H9 (cell line): ENCODE measurements at regions not wholly inside any gene's neighbourhood (a gene's known extent, or its start where the extent isn't known, plus 50 kb on each side); places are given as distances from the start of the nearest gene placed in this dataset.

Experiments
- DNase-seq: peaks from one replicate; pipeline ENCODE4 v3.0.0-alpha.2; 2017
- H2AFZ ChIP-seq: one replicate; pipeline ENCODE4 v1.6.1; 2013; ENCODE audit warnings: mild to moderate bottlenecking, low read length, control low read depth, moderate library complexity
- H2AK5ac ChIP-seq: 2 replicates; pipeline ENCODE4 v1.6.1; 2013; ENCODE audit warnings: low read length, control low read depth, mixed read lengths; ENCODE audit not compliant: insufficient read length
- H2BK120ac ChIP-seq: one replicate; pipeline ENCODE4 v1.6.1; 2013; ENCODE audit warnings: low read depth, mild to moderate bottlenecking, low read length, control low read depth, inconsistent platforms; ENCODE audit not compliant: poor library complexity, severe bottlenecking
- H2BK12ac ChIP-seq: 2 replicates; pipeline ENCODE4 v1.6.1; 2013; ENCODE audit warnings: low read length, control low read depth, mixed read lengths, low read depth; ENCODE audit not compliant: insufficient read length
- H2BK15ac ChIP-seq: 2 replicates; pipeline ENCODE4 v1.6.1; 2013; ENCODE audit warnings: low read depth, low read length, control low read depth
- H2BK20ac ChIP-seq: one replicate; pipeline ENCODE4 v1.6.1; 2013; ENCODE audit warnings: low read depth, mild to moderate bottlenecking, low read length, control low read depth, inconsistent platforms; ENCODE audit not compliant: poor library complexity, severe bottlenecking
- H2BK5ac ChIP-seq: 2 replicates; pipeline ENCODE4 v1.6.1; 2013; ENCODE audit warnings: low read length, control low read depth, mixed read lengths; ENCODE audit not compliant: insufficient read length
- H3K14ac ChIP-seq: 2 replicates; pipeline ENCODE4 v1.6.1; 2013; ENCODE audit warnings: low read length, control low read depth; ENCODE audit not compliant: insufficient read depth
- H3K18ac ChIP-seq: 2 replicates; pipeline ENCODE4 v1.6.1; 2013; ENCODE audit warnings: low read depth, mild to moderate bottlenecking, mixed read lengths, low read length, control low read depth; ENCODE audit not compliant: insufficient read length
- H3K23ac ChIP-seq: 2 replicates; pipeline ENCODE4 v1.6.1; 2013; ENCODE audit warnings: low read length, control low read depth, mixed read lengths, low read depth; ENCODE audit not compliant: insufficient read length
- H3K23me2 ChIP-seq: 2 replicates; pipeline ENCODE4 v1.6.1; 2013; ENCODE audit warnings: low read depth, mild to moderate bottlenecking, mixed read lengths, low read length, control low read depth; ENCODE audit not compliant: insufficient read length, poor library complexity, severe bottlenecking
- H3K27ac ChIP-seq: 2 replicates; pipeline ENCODE4 v1.5.1; 2013; ENCODE audit warnings: low read length, control low read depth, mixed read lengths, low read depth; ENCODE audit not compliant: insufficient read length
- H3K27me3 ChIP-seq: 2 replicates; pipeline ENCODE4 v1.6.1; 2013; ENCODE audit warnings: low read length, control low read depth, inconsistent platforms; ENCODE audit not compliant: insufficient read depth
- H3K4ac ChIP-seq: 2 replicates; pipeline ENCODE4 v1.6.1; 2013; ENCODE audit warnings: low read depth, mild to moderate bottlenecking, control low read depth, inconsistent platforms, low read length, moderate library complexity
- H3K4me1 ChIP-seq: 2 replicates; pipeline ENCODE4 v1.6.1; 2013; ENCODE audit warnings: low read length, control low read depth, inconsistent platforms; ENCODE audit not compliant: insufficient read depth
- H3K4me2 ChIP-seq: 2 replicates; pipeline ENCODE4 v1.6.1; 2013; ENCODE audit warnings: low read length, control low read depth, mixed read lengths; ENCODE audit not compliant: insufficient read length, insufficient read depth
- H3K56ac ChIP-seq: 2 replicates; pipeline ENCODE4 v1.6.1; 2013; ENCODE audit warnings: low read depth, mild to moderate bottlenecking, mixed read lengths, low read length, control low read depth; ENCODE audit not compliant: insufficient read length
- H3K79me1 ChIP-seq: 2 replicates; pipeline ENCODE4 v1.6.1; 2013; ENCODE audit warnings: low read depth, mild to moderate bottlenecking, moderate library complexity, low read length, control low read depth, inconsistent platforms; ENCODE audit not compliant: insufficient read depth, poor library complexity, severe bottlenecking
- H3K79me2 ChIP-seq: 2 replicates; pipeline ENCODE4 v1.6.1; 2013; ENCODE audit warnings: low read length, control low read depth, inconsistent platforms; ENCODE audit not compliant: insufficient read depth
- H3K9ac ChIP-seq: 2 replicates; pipeline ENCODE4 v1.6.1; 2013; ENCODE audit warnings: low read length, control low read depth, mixed read lengths; ENCODE audit not compliant: insufficient read length; ENCODE audit errors: extremely low read depth
- H3K9me3 ChIP-seq: one replicate; pipeline ENCODE4 v1.6.1; 2013; ENCODE audit warnings: low read depth, low read length, inconsistent platforms; ENCODE audit not compliant: control insufficient read depth
- H3T11ph ChIP-seq: one replicate; pipeline ENCODE4 v1.6.1; 2013; ENCODE audit warnings: mild to moderate bottlenecking, low read length, control low read depth, inconsistent platforms
- H4K20me1 ChIP-seq: one replicate; pipeline ENCODE4 v1.6.1; 2013; ENCODE audit not compliant: control insufficient read depth, insufficient read length, insufficient read depth
- H4K5ac ChIP-seq: 2 replicates; pipeline ENCODE4 v1.6.1; 2013; ENCODE audit warnings: low read depth, mild to moderate bottlenecking, mixed read lengths, low read length, control low read depth; ENCODE audit not compliant: insufficient read length
- H4K8ac ChIP-seq: replicated peaks from 2 replicates; pipeline ENCODE4 v1.6.1; 2013; ENCODE audit warnings: low read length, control low read depth, mixed read lengths, low read depth; ENCODE audit not compliant: insufficient read length
- H4K91ac ChIP-seq: 2 replicates; pipeline ENCODE4 v1.6.1; 2013; ENCODE audit warnings: low read depth, mild to moderate bottlenecking, moderate library complexity, mixed read lengths, low read length, control low read depth; ENCODE audit not compliant: insufficient read length
- H3K27ac Mint-ChIP-seq, 3 experiments: 2 replicates in 2 of 3; 3 replicates in 1 of 3; pipeline ENCODE4 v1.8.0; 2020 to 2021; ENCODE audit warnings: mixed read lengths in 3 of 3, mild to moderate bottlenecking in 1 of 3, moderate library complexity in 1 of 3
- H3K27me3 Mint-ChIP-seq: 2 replicates; pipeline ENCODE4 v1.8.0; 2021; ENCODE audit warnings: low read depth, mild to moderate bottlenecking, moderate library complexity, mixed read lengths
- H3K36me3 Mint-ChIP-seq, 3 experiments: 2 replicates in 2 of 3; 3 replicates in 1 of 3; pipeline ENCODE4 v1.8.0; 2020 to 2021; ENCODE audit warnings: low read depth in 3 of 3, mixed read lengths in 3 of 3; ENCODE audit not compliant: insufficient read depth in 1 of 3
- H3K4me1 Mint-ChIP-seq, 2 experiments: 2 replicates each; pipeline ENCODE4 v1.8.0; 2020; ENCODE audit warnings: mixed read lengths in 2 of 2
- H3K4me3 Mint-ChIP-seq, 2 experiments: 2 replicates in 1 of 2; 3 replicates in 1 of 2; pipeline ENCODE4 v1.8.0; 2020 to 2021; ENCODE audit warnings: mild to moderate bottlenecking in 2 of 2, mixed read lengths in 2 of 2, moderate library complexity in 1 of 2
- H3K9me3 Mint-ChIP-seq, 2 experiments: 2 replicates in 1 of 2; 3 replicates in 1 of 2; pipeline ENCODE4 v1.8.0; 2020; ENCODE audit warnings: mild to moderate bottlenecking in 2 of 2, mixed read lengths in 2 of 2, moderate library complexity in 1 of 2
- CTCF ChIP-seq: fragments of 200-600 bp; sonication (generic); conservative IDR thresholded peaks from 3 replicates; pipeline ENCODE4 v1.8.0; 2021; ENCODE audit warnings: antibody characterized with exemption, mild to moderate bottlenecking
- WGBS: extraction: QIAGEN DNeasy Blood & Tissue Kit; methylation state at CpG from one replicate; pipeline ENCODE4 v1.1.7; 2013; ENCODE audit warnings: missing lambda C conversion rate, low lambda C conversion rate, mixed read lengths; ENCODE audit not compliant: insufficient read length; ENCODE audit errors: extremely low coverage; 5-methylcytosine and 5-hydroxymethylcytosine counted together

DNA sequence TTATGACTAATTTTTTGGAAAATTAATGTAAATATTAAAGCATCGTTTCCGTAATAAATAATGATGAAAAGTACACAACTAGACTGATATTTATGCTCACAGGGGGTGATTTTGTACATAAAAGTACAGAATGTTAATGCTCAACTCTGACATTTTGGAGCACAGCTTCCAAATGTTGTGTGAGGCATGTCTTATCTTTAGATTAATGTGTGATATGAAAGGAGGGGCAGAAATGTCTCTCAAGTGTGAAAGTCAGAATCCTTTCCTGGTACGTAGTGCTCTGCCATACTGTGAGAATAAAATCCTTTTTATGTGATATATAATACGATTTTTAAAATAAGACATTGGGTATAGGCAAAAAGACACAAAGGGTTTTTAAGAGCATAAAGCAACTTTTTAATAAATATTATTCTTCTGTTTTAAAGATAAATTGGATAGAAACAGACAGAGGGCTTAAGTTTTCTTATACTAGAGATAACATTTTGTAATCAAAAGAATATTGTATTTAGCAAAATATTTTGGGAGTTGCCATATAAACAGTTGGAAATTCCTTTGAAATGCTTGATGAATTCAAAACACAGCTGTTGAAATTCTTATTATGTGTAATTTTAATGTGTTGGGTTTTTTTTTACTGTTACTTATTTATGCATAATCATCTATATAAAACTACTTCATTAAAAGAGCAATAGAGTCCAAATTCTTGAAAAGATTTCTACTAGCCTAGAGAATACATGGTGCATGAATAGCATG, 389.7 kb downstream of the RAP2B start:
- Histone ChIP-seq H3K79me1 (no peaks in the 10 kb centered on the region), H3K14ac (no peak overlapping the region), H3K27ac (no peak overlapping the region), H3K79me2 (no peaks in the 10 kb centered on the region), H3K27me3 (no peaks in the 10 kb centered on the region), H3K9me3 (no peaks in the 10 kb centered on the region), H2AK5ac (no peak overlapping the region), H3K4me2 (no peak overlapping the region), H2BK20ac (no peak overlapping the region), H3K23ac (no peak overlapping the region), H3K18ac (no peak overlapping the region), H2BK15ac (no peak overlapping the region), H2AFZ (no peak overlapping the region), H2BK12ac (no peak overlapping the region), H3T11ph (no peak overlapping the region), H3K4me1 (no peaks in the 10 kb centered on the region), H4K5ac (no peak overlapping the region), H3K56ac (no peak overlapping the region), H2BK5ac (no peak overlapping the region), H3K23me2 (no peaks in the 10 kb centered on the region), H4K20me1 (no peaks in the 10 kb centered on the region), H3K4ac (no peak overlapping the region), H4K8ac (no peak overlapping the region), H4K91ac (no peak overlapping the region), H2BK120ac (no peak overlapping the region), H3K9ac (no peak overlapping the region)
- Mint-ChIP-seq H3K4me1 (peaks cover 10 to 19% of the 10 kb centered on the region in 2 experiments), H3K9me3 (no peaks in the 10 kb centered on the region), H3K27me3 (no peaks in the 10 kb centered on the region), H3K27ac (no peak overlapping the region), H3K4me3 (no peak overlapping the region), H3K36me3 (no peaks in the 10 kb centered on the region)
- no peak for DNase-seq
- no CpG with 5 or more reads among the region's 4 CpGs for WGBS
- no peak for TF ChIP-seq CTCF
